Hippocampal formation (tissue), 2 donors: ENCODE measurements at regions not wholly inside any gene's neighbourhood (a gene's known extent, or its start where the extent isn't known, plus 50 kb on each side); places are given as distances from the start of the nearest gene placed in this dataset.
"Not testable (repeated sequence)": the region's sequence is repeated elsewhere in the genome, so short reads cannot be mapped to it uniquely, and the experiment has no call there.

Experiments used
- DNase-seq, 2 donors: peaks; one replicate each; lab custom pipeline; 2025; lab: John Stamatoyannopoulos, UW

DNA sequence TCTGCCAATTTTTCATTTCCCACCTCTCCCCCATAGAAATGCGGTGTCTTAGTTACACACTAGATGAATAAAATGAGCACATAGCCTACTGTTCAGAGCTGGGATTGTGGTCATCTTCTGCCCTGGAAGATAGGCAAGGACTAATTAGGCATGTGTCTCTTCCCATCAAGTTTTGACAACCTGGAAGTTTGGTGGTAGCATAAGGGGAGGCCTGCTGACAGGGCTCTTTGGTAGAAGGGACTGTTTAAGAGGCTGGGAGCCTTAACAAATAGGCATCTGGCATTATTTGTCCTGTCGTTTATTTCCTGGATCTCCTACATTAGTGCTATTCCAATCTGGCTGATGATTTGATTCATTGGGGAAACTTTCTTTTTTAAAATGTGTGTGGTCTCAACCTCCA lies 512.3 kb downstream of the ZNF385D start:
- no peak for DNase-seq

DNA sequence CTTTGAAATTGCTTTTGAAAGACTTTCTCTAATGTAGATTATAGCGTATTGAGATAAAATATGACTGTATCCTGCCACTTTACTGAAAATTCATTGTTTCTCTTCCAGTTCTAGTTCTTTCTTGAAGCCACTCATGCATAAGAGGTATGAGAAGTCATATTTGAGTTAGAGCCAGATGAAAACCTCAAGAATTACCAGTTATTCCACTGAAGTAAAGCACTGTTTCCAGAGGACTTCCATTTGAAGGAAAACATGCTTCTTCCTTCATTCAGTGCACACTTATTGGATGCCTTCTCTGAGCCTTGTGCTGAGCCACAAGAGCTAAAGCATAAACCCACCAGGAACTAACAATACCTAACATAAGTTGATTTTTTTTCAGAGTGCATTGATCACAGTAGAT lies 513.4 kb downstream of the ZNF385D start:
- DNase-seq: no peak

- DNase-seq: no peak
Observed at GRCh38 chr3:21235491-21235890, 515.5 kb downstream of the ZNF385D start.

- no peak for DNase-seq
Observed at GRCh38 chr3:21234933-21235332, 516.1 kb downstream of the ZNF385D start.

DNA sequence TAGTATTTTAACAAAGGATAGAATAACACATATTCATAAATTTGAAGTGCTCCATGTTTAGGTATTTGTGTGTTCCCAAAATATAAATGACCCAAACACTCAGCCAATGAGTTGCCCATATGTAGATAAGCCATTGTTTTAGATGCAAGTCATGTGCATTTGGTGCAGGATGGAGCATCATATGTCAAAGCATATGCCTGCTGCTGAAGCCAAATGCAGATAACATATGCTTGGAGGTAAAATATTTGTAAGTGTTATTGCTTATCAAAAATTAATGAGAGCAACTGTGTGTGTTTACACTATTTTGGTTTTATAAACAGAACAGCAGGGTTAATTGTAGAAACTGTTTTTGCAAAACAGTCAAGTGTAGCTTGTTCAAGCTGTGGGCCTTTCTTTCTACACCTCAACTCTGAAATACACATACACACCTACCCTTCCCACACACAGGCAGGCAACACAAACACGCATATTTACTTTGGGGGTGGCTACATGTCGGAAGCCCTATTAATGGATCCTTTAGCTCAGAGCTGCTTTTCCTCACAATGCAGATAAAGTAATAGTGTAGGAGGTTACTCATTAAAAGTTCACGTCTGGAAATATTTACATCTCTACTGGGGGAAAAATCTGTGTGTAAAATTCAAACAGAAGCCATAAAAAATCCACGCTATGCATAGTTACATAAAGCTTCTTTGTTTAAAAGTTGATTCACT lies 521.4 kb downstream of the ZNF385D start:
- DNase-seq: no peak

GRCh38 chr3:21226086-21226485 lies 524.9 kb downstream of the ZNF385D start:
- no peak for DNase-seq

- DNase-seq: no peak
Observed at GRCh38 chr3:21220944-21221343, 530.1 kb downstream of the ZNF385D start.

- no peak for DNase-seq
Observed at GRCh38 chr3:21216598-21216997, 534.4 kb downstream of the ZNF385D start.

- DNase-seq: not testable (repeated sequence)
Observed at GRCh38 chr3:21204122-21204521, 546.9 kb downstream of the ZNF385D start.

- DNase-seq: no peak
Observed at GRCh38 chr3:21195203-21195602, 555.8 kb downstream of the ZNF385D start.

GRCh38 chr3:21194036-21194435 lies 557.0 kb downstream of the ZNF385D start:
- DNase-seq: not testable (repeated sequence)

DNA sequence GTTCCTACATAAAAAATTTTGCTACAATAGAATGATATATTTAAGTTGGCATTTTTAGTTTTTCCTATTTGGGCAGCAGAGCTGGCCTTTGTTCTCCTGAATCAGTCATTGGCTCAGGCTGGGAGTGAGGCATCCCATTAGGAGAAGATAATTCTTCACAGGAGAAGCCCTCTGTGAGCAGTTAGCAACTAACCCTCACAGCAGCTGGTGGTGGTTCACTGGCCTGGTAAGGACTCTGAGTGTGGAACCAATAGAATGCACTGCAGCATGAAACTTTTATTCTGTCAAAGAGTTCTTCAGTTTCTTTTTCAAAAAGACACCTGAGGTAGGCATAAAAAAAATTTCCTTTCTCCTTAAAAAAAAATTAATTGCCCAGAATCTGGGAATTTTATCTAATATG lies 562.6 kb downstream of the ZNF385D start:
- no peak for DNase-seq

- no peak for DNase-seq
Observed at GRCh38 chr3:21185816-21186314, 565.1 kb downstream of the ZNF385D start.

GRCh38 chr3:21174461-21174860 lies 576.5 kb downstream of the ZNF385D start:
- no peak for DNase-seq

GRCh38 chr3:21170964-21171363 lies 580.0 kb downstream of the ZNF385D start:
- no peak for DNase-seq

GRCh38 chr3:21169948-21170347 lies 581.1 kb downstream of the ZNF385D start:
- no peak for DNase-seq

DNA sequence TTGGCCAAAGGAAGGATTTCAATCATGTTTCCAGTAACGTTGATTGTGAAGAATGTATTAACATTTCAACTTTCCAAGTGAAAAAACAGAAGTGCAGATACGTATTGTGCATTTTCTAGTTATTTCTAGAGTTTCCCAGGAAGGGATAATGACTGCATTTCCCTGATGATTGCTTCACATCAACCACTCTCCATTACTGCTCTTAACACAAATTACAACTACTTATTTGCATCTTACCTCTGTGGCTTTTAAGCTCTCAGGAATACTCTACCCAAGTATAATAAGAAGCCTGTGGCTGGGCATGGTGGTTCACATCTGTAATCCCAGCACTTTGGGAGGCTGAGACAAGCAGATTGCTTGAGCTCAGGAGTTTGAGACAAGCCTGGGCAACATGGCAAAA lies 582.5 kb downstream of the ZNF385D start:
- DNase-seq: no peak

DNA sequence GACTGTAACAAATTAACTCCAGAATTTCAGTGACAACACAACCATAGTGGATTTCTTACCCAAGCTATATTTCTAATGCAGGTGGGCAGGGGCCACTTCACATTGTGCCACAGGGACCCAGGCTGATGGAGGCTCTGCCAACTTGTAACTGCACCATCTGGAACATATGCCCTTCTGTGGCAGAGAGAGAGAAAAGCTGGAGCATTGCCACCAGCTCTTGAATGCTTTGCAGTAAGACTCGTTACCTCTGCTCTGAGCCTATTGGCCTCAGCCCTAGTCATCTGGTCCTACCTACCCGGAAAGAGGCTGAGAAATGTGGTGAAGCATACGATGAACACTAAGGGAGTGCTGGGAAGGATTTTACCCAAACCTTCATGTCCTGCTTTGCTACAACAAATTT lies 587.1 kb downstream of the ZNF385D start:
- DNase-seq: no peak

DNA sequence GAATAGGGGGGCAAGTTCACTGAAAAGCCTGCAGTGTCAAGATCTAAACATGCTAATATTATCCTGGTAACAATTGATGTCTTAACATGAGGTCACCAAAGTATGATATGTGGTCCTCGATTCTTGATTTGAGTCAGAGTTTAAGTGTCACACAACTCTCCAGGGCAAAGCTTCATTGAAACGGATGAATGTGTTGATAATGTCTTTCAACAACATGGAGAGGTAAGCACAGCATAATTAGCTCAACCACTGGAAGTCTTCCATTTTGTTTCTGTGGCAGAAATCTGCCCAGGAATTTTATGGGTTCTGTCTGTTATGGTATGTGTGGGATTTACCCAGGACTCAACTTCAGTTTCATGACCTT lies 591.5 kb downstream of the ZNF385D start:
- DNase-seq: no peak

GRCh38 chr3:21158861-21159542 lies 592.0 kb downstream of the ZNF385D start:
- DNase-seq: no peak

DNA sequence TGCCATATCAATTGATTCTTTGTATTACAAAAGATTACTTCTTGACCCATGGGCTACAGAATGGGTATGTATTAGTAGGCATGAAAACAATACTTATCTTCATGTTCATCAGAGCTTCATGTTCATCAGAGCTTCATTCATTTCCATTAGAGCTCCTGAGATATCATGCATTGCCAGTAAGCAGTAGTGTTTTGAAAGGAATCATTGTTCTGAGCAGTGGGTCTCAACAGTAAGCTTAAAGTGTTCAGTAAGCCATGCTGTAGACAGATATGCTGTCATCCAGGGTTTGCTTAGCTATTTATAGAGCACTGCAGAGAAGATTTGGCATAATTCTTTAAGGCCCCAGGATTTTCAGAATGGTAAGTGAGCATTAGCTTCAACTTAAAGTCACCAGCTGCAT lies 596.1 kb downstream of the ZNF385D start:
- no peak for DNase-seq

DNA sequence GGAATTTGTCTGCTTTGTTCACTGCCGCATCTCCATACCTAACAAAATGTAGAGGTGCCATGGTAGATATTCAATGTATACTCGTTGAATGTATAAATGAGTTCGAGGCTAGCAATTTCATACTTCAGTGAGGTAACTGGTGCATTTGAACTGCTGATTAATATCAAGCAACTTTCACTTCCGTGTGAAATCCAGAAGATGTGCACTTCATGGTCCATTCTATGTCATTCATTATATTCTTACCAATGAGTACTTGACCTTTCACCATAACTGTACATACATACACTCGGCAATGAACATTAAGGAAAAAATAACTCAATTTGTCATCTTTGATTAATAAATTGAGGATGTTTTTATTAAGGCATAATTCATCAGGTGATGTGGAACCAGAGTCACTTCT lies 598.5 kb downstream of the ZNF385D start:
- no peak for DNase-seq

DNA sequence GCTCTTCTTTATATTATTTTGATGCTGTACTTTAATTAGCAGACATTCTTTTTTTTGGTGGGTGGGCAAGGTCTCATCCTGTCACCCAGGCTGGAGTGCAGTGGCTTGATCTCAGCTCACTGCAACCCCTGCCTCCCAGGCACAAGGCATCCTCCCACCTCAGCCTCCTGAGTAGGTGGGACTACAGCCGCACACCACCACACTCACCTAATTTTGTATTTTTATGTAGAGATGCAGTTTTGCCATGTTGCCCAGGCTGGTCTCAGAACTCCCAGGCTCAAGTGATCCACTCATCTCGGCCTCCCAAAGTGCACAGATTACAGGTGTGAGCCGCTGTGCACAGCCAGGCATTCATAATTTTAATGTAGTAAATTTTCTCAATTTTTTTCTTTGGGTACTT lies 608.1 kb downstream of the ZNF385D start:
- no peak for DNase-seq

DNA sequence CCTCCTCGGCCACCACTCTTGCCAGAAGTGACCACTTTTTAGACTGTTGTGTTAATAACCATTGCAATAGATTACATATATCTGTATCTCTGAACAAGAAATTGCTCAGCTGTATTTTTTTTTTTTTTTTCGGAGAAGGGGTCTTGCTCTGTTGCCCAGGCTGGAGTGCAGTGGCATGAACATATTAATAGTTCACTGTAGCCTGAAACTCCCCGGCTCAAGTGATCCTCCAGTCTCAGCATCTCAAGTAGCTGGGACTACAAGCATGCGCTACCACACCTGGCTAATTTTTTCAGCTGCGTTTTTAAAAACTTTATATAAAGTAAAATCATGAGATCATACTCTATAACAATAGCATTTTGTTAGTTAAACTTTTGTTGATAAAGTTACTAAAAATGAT lies 609.0 kb downstream of the ZNF385D start:
- no peak for DNase-seq
